Posterior cingulate gyrus (tissue), 11 donors: ENCODE measurements at regions not wholly inside any gene's neighbourhood (a gene's known extent, or its start where the extent isn't known, plus 50 kb on each side); places are given as distances from the start of the nearest gene placed in this dataset.

ENCODE experiments used
- DNase-seq, 10 donors: peaks; one replicate each; pipeline versions ENCODE4 v3.0.0 to v3.0.0-alpha.2; 2020 to 2021; ENCODE audit warnings: mixed read lengths in 3 of 10
- intact Hi-C: fragments of 100-400 bp; cut with DNase I; formaldehyde crosslinking; loops from one replicate; pipeline ENCODE4 v1.15.1; 2023

- intact Hi-C loops: no loop called here
- no peak for DNase-seq
Observed at GRCh38 chr13:44088411-44088810, 208.7 kb downstream of the LACC1 start.

GRCh38 chr13:44088991-44089413 lies 209.3 kb downstream of the LACC1 start:
- intact Hi-C loops: no loop called here
- DNase-seq: no peak

GRCh38 chr13:44089452-44089851 lies 209.7 kb downstream of the LACC1 start:
- no peak for DNase-seq
- intact Hi-C loops: no loop called here

- intact Hi-C loops: no loop called here
- DNase-seq: no peak
Observed at GRCh38 chr13:44092078-44092970, 212.6 kb downstream of the LACC1 start.

- intact Hi-C loops: no loop called here
- DNase-seq: no peak
Observed at GRCh38 chr13:44093607-44094564, 214.2 kb downstream of the LACC1 start.

- no peak for DNase-seq
- intact Hi-C loops: no loop called here
Observed at GRCh38 chr13:44096901-44097300, 217.2 kb downstream of the LACC1 start.

GRCh38 chr13:44098559-44098958 lies 218.9 kb downstream of the LACC1 start:
- DNase-seq: no peak
- intact Hi-C loops: no loop called here

GRCh38 chr13:44101347-44102083 lies 221.8 kb downstream of the LACC1 start:
- intact Hi-C loops: no loop called here
- no peak for DNase-seq

GRCh38 chr13:44103429-44104196 lies 223.9 kb downstream of the LACC1 start:
- intact Hi-C loops: no loop called here
- no peak for DNase-seq

- DNase-seq: peak; percentile 55 to 95 (median 71)
- intact Hi-C loops: no loop called here
Observed at GRCh38 chr13:44104197-44104490, 224.4 kb downstream of the LACC1 start.

GRCh38 chr13:44104969-44105368 lies 225.3 kb downstream of the LACC1 start:
- intact Hi-C loops: no loop called here
- no peak for DNase-seq

- peak in 4 of 10 donors; percentile 23 to 84 (median 56) for DNase-seq
- intact Hi-C loops: no loop called here
Observed at GRCh38 chr13:44106266-44107152, 226.8 kb downstream of the LACC1 start.

GRCh38 chr13:44107357-44108121 lies 227.8 kb downstream of the LACC1 start:
- intact Hi-C loops: no loop called here
- DNase-seq: peak in 1 of 10 donors; percentile 23

GRCh38 chr13:44108331-44108858 lies 228.7 kb downstream of the LACC1 start:
- intact Hi-C loops: no loop called here
- DNase-seq: no peak

GRCh38 chr13:44110091-44110621 lies 230.5 kb downstream of the LACC1 start:
- no peak for DNase-seq

GRCh38 chr13:44111701-44112100 lies 232.0 kb downstream of the LACC1 start:
- no peak for DNase-seq
- intact Hi-C loops: no loop called here

More at GRCh38 chr13:44110091-44110621, 230.5 kb downstream of the LACC1 start:
- intact Hi-C loops: no loop called here

- intact Hi-C loops: no loop called here
- no peak for DNase-seq
Observed at GRCh38 chr13:44112700-44113329, 233.1 kb downstream of the LACC1 start.
